ENCODE measurements at regions not wholly inside any gene's neighbourhood (a gene's known extent, or its start where the extent isn't known, plus 50 kb on each side); places are given as distances from the start of the nearest gene placed in this dataset. TPM values are rescaled to one million over a fixed set of nuclear protein-coding genes. Genes with fewer than 3 reads are reported as not detected.

- no peak for DNase-seq
- Histone ChIP-seq H3K27ac (no peak overlapping the region), H3K27me3 (no peaks in the 10 kb centered on the region), H3K4me3 (no peak overlapping the region), H3K36me3 (no peaks in the 10 kb centered on the region), H3K9me3 (no peaks in the 10 kb centered on the region), H3K4me1 (ENCODE audit: insufficient read depth) (no peaks in the 10 kb centered on the region)
- 53 to 85% (median 61%) methylated on average over 3 of the region's 3 CpGs for WGBS, 3 donors
- intact Hi-C loops (cut with DNase I), result no loop called here
- TF ChIP-seq POLR2A (IDR thresholded peaks at IDR 0.05) (no peak), CTCF (IDR thresholded peaks at IDR 0.05) (no peak), EP300 (IDR thresholded peaks at IDR 0.05) (no peak)
Observed at GRCh38 chr16:72226136-72226535, 54.2 kb upstream of the PMFBP1 start.

GRCh38 chr16:72224260-72224768 lies 52.4 kb upstream of the PMFBP1 start:
- no peaks in the 10 kb centered on the region for H3K36me3 ChIP-seq
- H3K4me3 ChIP-seq, result no peak overlapping the region
- intact Hi-C loops (cut with DNase I), result no loop called here
- no peaks in the 10 kb centered on the region for H3K27me3 ChIP-seq
- H3K27ac ChIP-seq, result no peak overlapping the region
- no peaks in the 10 kb centered on the region for H3K4me1 ChIP-seq (ENCODE audit: insufficient read depth)
- H3K9me3 ChIP-seq, result no peaks in the 10 kb centered on the region
- TF ChIP-seq EP300 (IDR thresholded peaks at IDR 0.05), result no peak
- no peak for TF ChIP-seq POLR2A (IDR thresholded peaks at IDR 0.05)
- TF ChIP-seq CTCF (IDR thresholded peaks at IDR 0.05), result no peak
- WGBS, 3 donors, result 72 to 80% (median 76%) methylated on average over 6 of the region's 6 CpGs
- DNase-seq, result no peak

- intact Hi-C loops (cut with DNase I), result no loop called here
- DNase-seq, result no peak
- TF ChIP-seq POLR2A (IDR thresholded peaks at IDR 0.05) (no peak), CTCF (IDR thresholded peaks at IDR 0.05) (no peak), EP300 (IDR thresholded peaks at IDR 0.05) (no peak)
- no peaks in the 10 kb centered on the region for H3K36me3 ChIP-seq
- H3K9me3 ChIP-seq, result no peaks in the 10 kb centered on the region
- H3K4me1 ChIP-seq (ENCODE audit: insufficient read depth), result no peaks in the 10 kb centered on the region
- 82 to 88% (median 88%) methylated on average over 2 of the region's 2 CpGs for WGBS, 3 donors
- H3K27ac ChIP-seq, result no peak overlapping the region
- H3K27me3 ChIP-seq, result no peaks in the 10 kb centered on the region
- no peak overlapping the region for H3K4me3 ChIP-seq
Observed at GRCh38 chr16:72222503-72222902, 50.5 kb upstream of the PMFBP1 start.

Small RNA genes lying in the stretch of these regions (small RNA-seq; reads per million reads assigned to genes)
- not detected for gene RF00026
- not detected for gene RNU7-90P
